ENCODE measurements at regions not wholly inside any gene's neighbourhood (a gene's known extent, or its start where the extent isn't known, plus 50 kb on each side); places are given as distances from the start of the nearest gene placed in this dataset.

GRCh38 chr12:19761463-19761862 is 322.2 kb downstream of the AEBP2 start:
- Histone ChIP-seq H3K9me3 (ENCODE audit: insufficient read depth, low read depth, low read length) (no peaks in the 10 kb centered on the region), H4K20me1 (ENCODE audit: insufficient read depth, low read length, poor library complexity, severe bottlenecking) (no peaks in the 10 kb centered on the region), H3K27me3 (ENCODE audit: insufficient read depth, low read length, poor library complexity, severe bottlenecking) (no peaks in the 10 kb centered on the region), H3K36me3 (ENCODE audit: insufficient read depth, low read length) (no peaks in the 10 kb centered on the region), H3K4me1 (ENCODE audit: insufficient read depth, low read length, poor library complexity, severe bottlenecking) (no peaks in the 10 kb centered on the region), H3K79me2 (ENCODE audit: insufficient read depth, low read length) (no peaks in the 10 kb centered on the region), H3K9ac (ENCODE audit: low read depth, low read length, poor library complexity, severe bottlenecking) (no peak overlapping the region), H3K4me2 (ENCODE audit: low read depth, low read length, poor library complexity, severe bottlenecking) (no peak overlapping the region), H3F3A (ENCODE audit: low read depth) (no peaks in the 10 kb centered on the region), H3K9me2 (replicated peaks; ENCODE audit: low read depth, low read length) (no peaks in the 10 kb centered on the region), H2AFZ (ENCODE audit: low read length) (no peak overlapping the region), H3K4me3 (ENCODE audit: low read length, poor library complexity, severe bottlenecking) (no peak overlapping the region)
- no peak for TF ChIP-seq EZH2phosphoT487 (IDR thresholded peaks at IDR 0.05; ENCODE audit: borderline replicate concordance)
- no peak for TF ChIP-seq CTCF (conservative IDR thresholded peaks at IDR 0.05; ENCODE audit: low read length)

DNA sequence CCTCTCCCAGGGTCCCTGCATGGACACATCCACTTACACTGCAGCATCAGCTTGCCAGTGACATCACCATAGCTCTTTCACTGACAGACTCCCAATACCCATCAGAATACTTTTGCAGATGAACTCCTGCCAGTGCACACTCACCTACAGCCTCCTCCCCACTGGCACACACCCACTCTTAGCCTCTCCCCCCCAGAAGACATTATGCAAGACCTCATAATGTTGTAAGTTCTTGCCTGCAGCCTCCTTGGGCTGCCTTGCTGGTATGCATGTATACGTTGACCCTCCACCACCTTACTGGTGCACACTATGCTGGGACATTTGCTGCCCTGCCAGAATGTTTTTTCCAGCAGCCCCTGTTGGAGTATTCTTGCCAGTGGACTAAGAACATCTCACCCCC is 324.2 kb downstream of the AEBP2 start:
- H3K4me3 ChIP-seq (ENCODE audit: low read length, poor library complexity, severe bottlenecking): no peak overlapping the region
- H4K20me1 ChIP-seq (ENCODE audit: insufficient read depth, low read length, poor library complexity, severe bottlenecking): no peaks in the 10 kb centered on the region
- no peaks in the 10 kb centered on the region for H3K79me2 ChIP-seq (ENCODE audit: insufficient read depth, low read length)
- H3K9me2 ChIP-seq (replicated peaks; ENCODE audit: low read depth, low read length): no peaks in the 10 kb centered on the region
- no peak overlapping the region for H3K4me2 ChIP-seq (ENCODE audit: low read depth, low read length, poor library complexity, severe bottlenecking)
- no peaks in the 10 kb centered on the region for H3F3A ChIP-seq (ENCODE audit: low read depth)
- H3K9ac ChIP-seq (ENCODE audit: low read depth, low read length, poor library complexity, severe bottlenecking): no peak overlapping the region
- no peaks in the 10 kb centered on the region for H3K27me3 ChIP-seq (ENCODE audit: insufficient read depth, low read length, poor library complexity, severe bottlenecking)
- H2AFZ ChIP-seq (ENCODE audit: low read length): no peak overlapping the region
- H3K4me1 ChIP-seq (ENCODE audit: insufficient read depth, low read length, poor library complexity, severe bottlenecking): no peaks in the 10 kb centered on the region
- TF ChIP-seq CTCF (conservative IDR thresholded peaks at IDR 0.05; ENCODE audit: low read length) (no peak), EZH2phosphoT487 (IDR thresholded peaks at IDR 0.05; ENCODE audit: borderline replicate concordance) (no peak)
- no peaks in the 10 kb centered on the region for H3K36me3 ChIP-seq (ENCODE audit: insufficient read depth, low read length)
- H3K9me3 ChIP-seq (ENCODE audit: insufficient read depth, low read depth, low read length): no peaks in the 10 kb centered on the region

DNA sequence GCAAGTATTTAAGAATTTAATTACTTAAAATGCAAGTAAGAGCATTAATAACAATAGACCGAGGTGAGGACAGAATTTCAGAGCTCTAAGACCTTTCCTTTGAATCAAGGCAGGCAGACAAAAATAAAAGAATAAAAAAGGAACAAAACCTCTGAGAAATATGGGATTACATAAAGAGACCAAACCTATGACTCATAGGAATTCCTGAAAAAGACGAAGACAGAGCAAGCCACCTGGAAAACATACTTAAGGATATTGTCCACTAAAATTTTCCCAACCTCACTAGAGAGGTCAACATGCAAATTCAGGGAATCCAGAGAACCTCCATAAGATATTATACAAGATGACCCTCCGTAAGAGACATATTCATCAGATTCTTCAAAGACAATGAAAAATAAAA is 325.1 kb downstream of the AEBP2 start:
- no peaks in the 10 kb centered on the region for H3K4me1 ChIP-seq (ENCODE audit: insufficient read depth, low read length, poor library complexity, severe bottlenecking)
- H3K9me3 ChIP-seq (ENCODE audit: insufficient read depth, low read depth, low read length): no peaks in the 10 kb centered on the region
- no peak for TF ChIP-seq CTCF (conservative IDR thresholded peaks at IDR 0.05; ENCODE audit: low read length)
- TF ChIP-seq EZH2phosphoT487 (IDR thresholded peaks at IDR 0.05; ENCODE audit: borderline replicate concordance): no peak
- no peak overlapping the region for H2AFZ ChIP-seq (ENCODE audit: low read length)
- no peaks in the 10 kb centered on the region for H3K9me2 ChIP-seq (replicated peaks; ENCODE audit: low read depth, low read length)
- H3K4me3 ChIP-seq (ENCODE audit: low read length, poor library complexity, severe bottlenecking): no peak overlapping the region
- H3K9ac ChIP-seq (ENCODE audit: low read depth, low read length, poor library complexity, severe bottlenecking): no peak overlapping the region
- H3F3A ChIP-seq (ENCODE audit: low read depth): no peaks in the 10 kb centered on the region
- H3K4me2 ChIP-seq (ENCODE audit: low read depth, low read length, poor library complexity, severe bottlenecking): no peak overlapping the region
- no peaks in the 10 kb centered on the region for H3K27me3 ChIP-seq (ENCODE audit: insufficient read depth, low read length, poor library complexity, severe bottlenecking)
- H4K20me1 ChIP-seq (ENCODE audit: insufficient read depth, low read length, poor library complexity, severe bottlenecking): no peaks in the 10 kb centered on the region
- H3K79me2 ChIP-seq (ENCODE audit: insufficient read depth, low read length): no peaks in the 10 kb centered on the region
- no peaks in the 10 kb centered on the region for H3K36me3 ChIP-seq (ENCODE audit: insufficient read depth, low read length)
